ENCODE measurements at regions not wholly inside any gene's neighbourhood (a gene's known extent, or its start where the extent isn't known, plus 50 kb on each side); places are given as distances from the start of the nearest gene placed in this dataset.

- no CpG with 5 or more reads among the region's 14 CpGs for WGBS (ENCODE audit: extremely low coverage, insufficient coverage, low lambda C conversion rate)
- H3K56ac ChIP-seq (ENCODE audit: low read length): no peak overlapping the region
- no peak overlapping the region for H2AK5ac ChIP-seq (ENCODE audit: low read length)
- H3K9ac ChIP-seq (ENCODE audit: low read length): no peak overlapping the region
- H3K36me3 ChIP-seq (ENCODE audit: control insufficient read depth, insufficient read depth, low read length): no peaks in the 10 kb centered on the region
- no peak overlapping the region for H3K27ac ChIP-seq (ENCODE audit: low read depth, low read length)
- H3K79me2 ChIP-seq (ENCODE audit: control insufficient read depth, insufficient read depth, low read length): no peaks in the 10 kb centered on the region
- H2BK5ac ChIP-seq (ENCODE audit: low read length): no peak overlapping the region
- no peak overlapping the region for H4K5ac ChIP-seq (ENCODE audit: low read length)
- H4K8ac ChIP-seq (ENCODE audit: low read depth, low read length): no peak overlapping the region
- H3K4me2 ChIP-seq (ENCODE audit: low read length): no peak overlapping the region
- no peak overlapping the region for H3K4ac ChIP-seq (ENCODE audit: low read depth, low read length)
- H2BK15ac ChIP-seq (replicated peaks; ENCODE audit: low read depth): no peak overlapping the region
- H3K27me3 ChIP-seq (ENCODE audit: insufficient read depth, low read length, poor library complexity): no peaks in the 10 kb centered on the region
- H3K18ac ChIP-seq (ENCODE audit: low read length): no peak overlapping the region
- DNase-seq: no peak
- H3K4me1 ChIP-seq (ENCODE audit: control insufficient read depth, low read depth, low read length): no peaks in the 10 kb centered on the region
- H2BK120ac ChIP-seq (ENCODE audit: low read depth, low read length): no peak overlapping the region
- H3K23ac ChIP-seq (ENCODE audit: low read length): no peak overlapping the region
- no peaks in the 10 kb centered on the region for H3K79me1 ChIP-seq (ENCODE audit: low read length)
- no peak overlapping the region for H3K4me3 ChIP-seq (ENCODE audit: low read length)
Measured at GRCh38 chr9:135335691-135336181, 143.8 kb upstream of the PPP1R26 start.

GRCh38 chr9:135336722-135337527 lies 142.7 kb upstream of the PPP1R26 start:
- Histone ChIP-seq H3K79me1 (ENCODE audit: low read length) (no peaks in the 10 kb centered on the region), H3K36me3 (ENCODE audit: control insufficient read depth, insufficient read depth, low read length) (no peaks in the 10 kb centered on the region), H3K9ac (ENCODE audit: low read length) (no peak overlapping the region), H4K8ac (ENCODE audit: low read depth, low read length) (no peak overlapping the region), H2BK120ac (ENCODE audit: low read depth, low read length) (no peak overlapping the region), H3K18ac (ENCODE audit: low read length) (no peak overlapping the region), H3K79me2 (ENCODE audit: control insufficient read depth, insufficient read depth, low read length) (no peaks in the 10 kb centered on the region), H3K4me1 (ENCODE audit: control insufficient read depth, low read depth, low read length) (no peaks in the 10 kb centered on the region), H4K5ac (ENCODE audit: low read length) (no peak overlapping the region), H3K27me3 (ENCODE audit: insufficient read depth, low read length, poor library complexity) (no peaks in the 10 kb centered on the region), H3K23ac (ENCODE audit: low read length) (no peak overlapping the region), H3K4me2 (ENCODE audit: low read length) (no peak overlapping the region), H2BK5ac (ENCODE audit: low read length) (no peak overlapping the region), H2BK15ac (replicated peaks; ENCODE audit: low read depth) (no peak overlapping the region), H3K27ac (ENCODE audit: low read depth, low read length) (no peak overlapping the region), H3K56ac (ENCODE audit: low read length) (no peak overlapping the region), H3K4ac (ENCODE audit: low read depth, low read length) (no peak overlapping the region), H3K4me3 (ENCODE audit: low read length) (no peak overlapping the region), H2AK5ac (ENCODE audit: low read length) (no peak overlapping the region)
- WGBS (ENCODE audit: extremely low coverage, insufficient coverage, low lambda C conversion rate): no CpG with 5 or more reads among the region's 23 CpGs
- DNase-seq: no peak

GRCh38 chr9:135338546-135338945 lies 141.0 kb upstream of the PPP1R26 start:
- Histone ChIP-seq H4K5ac (ENCODE audit: low read length) (no peak overlapping the region), H4K8ac (ENCODE audit: low read depth, low read length) (no peak overlapping the region), H2AK5ac (ENCODE audit: low read length) (no peak overlapping the region), H3K4ac (ENCODE audit: low read depth, low read length) (no peak overlapping the region), H3K4me1 (ENCODE audit: control insufficient read depth, low read depth, low read length) (no peaks in the 10 kb centered on the region), H3K79me2 (ENCODE audit: control insufficient read depth, insufficient read depth, low read length) (no peaks in the 10 kb centered on the region), H3K27me3 (ENCODE audit: insufficient read depth, low read length, poor library complexity) (no peaks in the 10 kb centered on the region), H3K4me2 (ENCODE audit: low read length) (no peak overlapping the region), H3K9ac (ENCODE audit: low read length) (no peak overlapping the region), H3K23ac (ENCODE audit: low read length) (no peak overlapping the region), H2BK120ac (ENCODE audit: low read depth, low read length) (no peak overlapping the region), H3K4me3 (ENCODE audit: low read length) (no peak overlapping the region), H3K56ac (ENCODE audit: low read length) (no peak overlapping the region), H3K36me3 (ENCODE audit: control insufficient read depth, insufficient read depth, low read length) (no peaks in the 10 kb centered on the region), H3K18ac (ENCODE audit: low read length) (no peak overlapping the region), H2BK5ac (ENCODE audit: low read length) (no peak overlapping the region), H2BK15ac (replicated peaks; ENCODE audit: low read depth) (no peak overlapping the region), H3K79me1 (ENCODE audit: low read length) (no peaks in the 10 kb centered on the region), H3K27ac (ENCODE audit: low read depth, low read length) (no peak overlapping the region)
- WGBS (ENCODE audit: extremely low coverage, insufficient coverage, low lambda C conversion rate): no CpG with 5 or more reads among the region's 14 CpGs
- DNase-seq: no peak

- Histone ChIP-seq H3K23ac (ENCODE audit: low read length) (no peak overlapping the region), H3K4me3 (ENCODE audit: low read length) (no peak overlapping the region), H4K8ac (ENCODE audit: low read depth, low read length) (no peak overlapping the region), H2BK120ac (ENCODE audit: low read depth, low read length) (no peak overlapping the region), H3K27me3 (ENCODE audit: insufficient read depth, low read length, poor library complexity) (no peaks in the 10 kb centered on the region), H2AK5ac (ENCODE audit: low read length) (no peak overlapping the region), H3K79me1 (ENCODE audit: low read length) (no peaks in the 10 kb centered on the region), H3K18ac (ENCODE audit: low read length) (no peak overlapping the region), H3K4me1 (ENCODE audit: control insufficient read depth, low read depth, low read length) (no peaks in the 10 kb centered on the region), H3K4me2 (ENCODE audit: low read length) (no peak overlapping the region), H2BK15ac (replicated peaks; ENCODE audit: low read depth) (no peak overlapping the region), H3K36me3 (ENCODE audit: control insufficient read depth, insufficient read depth, low read length) (no peaks in the 10 kb centered on the region), H2BK5ac (ENCODE audit: low read length) (no peak overlapping the region), H3K79me2 (ENCODE audit: control insufficient read depth, insufficient read depth, low read length) (no peaks in the 10 kb centered on the region), H3K9ac (ENCODE audit: low read length) (no peak overlapping the region), H3K27ac (ENCODE audit: low read depth, low read length) (no peak overlapping the region), H4K5ac (ENCODE audit: low read length) (no peak overlapping the region), H3K56ac (ENCODE audit: low read length) (peak overlapping the region; percentile 7), H3K4ac (ENCODE audit: low read depth, low read length) (no peak overlapping the region)
- WGBS (ENCODE audit: extremely low coverage, insufficient coverage, low lambda C conversion rate): no CpG with 5 or more reads among the region's 17 CpGs
- DNase-seq: no peak
Measured at GRCh38 chr9:135339378-135339973, 140.1 kb upstream of the PPP1R26 start.

- no peak overlapping the region for H4K8ac ChIP-seq (ENCODE audit: low read depth, low read length)
- no peaks in the 10 kb centered on the region for H3K79me1 ChIP-seq (ENCODE audit: low read length)
- no peak overlapping the region for H2BK15ac ChIP-seq (replicated peaks; ENCODE audit: low read depth)
- H2BK5ac ChIP-seq (ENCODE audit: low read length): no peak overlapping the region
- H3K4me3 ChIP-seq (ENCODE audit: low read length): no peak overlapping the region
- no peak overlapping the region for H2BK120ac ChIP-seq (ENCODE audit: low read depth, low read length)
- DNase-seq: peak; percentile 4
- no peak overlapping the region for H3K4ac ChIP-seq (ENCODE audit: low read depth, low read length)
- H3K27me3 ChIP-seq (ENCODE audit: insufficient read depth, low read length, poor library complexity): no peaks in the 10 kb centered on the region
- WGBS (ENCODE audit: extremely low coverage, insufficient coverage, low lambda C conversion rate): no CpG with 5 or more reads among the region's 12 CpGs
- no peak overlapping the region for H2AK5ac ChIP-seq (ENCODE audit: low read length)
- H3K36me3 ChIP-seq (ENCODE audit: control insufficient read depth, insufficient read depth, low read length): no peaks in the 10 kb centered on the region
- H3K18ac ChIP-seq (ENCODE audit: low read length): no peak overlapping the region
- no peaks in the 10 kb centered on the region for H3K4me1 ChIP-seq (ENCODE audit: control insufficient read depth, low read depth, low read length)
- no peak overlapping the region for H3K56ac ChIP-seq (ENCODE audit: low read length)
- H3K23ac ChIP-seq (ENCODE audit: low read length): no peak overlapping the region
- H3K4me2 ChIP-seq (ENCODE audit: low read length): no peak overlapping the region
- no peak overlapping the region for H3K9ac ChIP-seq (ENCODE audit: low read length)
- H4K5ac ChIP-seq (ENCODE audit: low read length): no peak overlapping the region
- H3K79me2 ChIP-seq (ENCODE audit: control insufficient read depth, insufficient read depth, low read length): no peaks in the 10 kb centered on the region
- no peak overlapping the region for H3K27ac ChIP-seq (ENCODE audit: low read depth, low read length)
Measured at GRCh38 chr9:135340143-135340655, 139.4 kb upstream of the PPP1R26 start.
